HCT116 (cell line): ENCODE measurements at regions not wholly inside any gene's neighbourhood (a gene's known extent, or its start where the extent isn't known, plus 50 kb on each side); places are given as distances from the start of the nearest gene placed in this dataset.

Source experiments
- ATAC-seq: fragments of 200-7000 bp; cut with Tn5 transposase; 2 replicates; pipeline ENCODE4 v1.9.1; 2020; ENCODE audit warnings: mild to moderate bottlenecking, moderate library complexity
- BruUV-seq: library from RNA; stranded (reverse); fragments of 400-500 nt; replicated peaks from 2 replicates; lab custom pipeline; 2021; lab: Mats Ljungman, UMichigan
- CTCF ChIA-PET: fragments of 300-600 bp; sonication (Branson Sonifier 250); formaldehyde crosslinking; loops from one replicate; lab custom pipeline; 2021; ENCODE audit warnings: antibody characterized with exemption; lab: Charles Lee
- POLR2A ChIA-PET: fragments of 300-600, 350-600 bp; sonication (Branson Sonifier 250); formaldehyde crosslinking; loops from one replicate; lab custom pipeline; 2021; ENCODE audit warnings: antibody characterized with exemption; lab: Charles Lee
- RAD21 ChIA-PET, 2 experiments: fragments of 300-600 bp; sonication (Branson Sonifier 250); formaldehyde crosslinking; loops; one replicate each; lab custom pipeline; 2023; ENCODE audit warnings: low total read pairs in 2 of 2; ENCODE audit not compliant: uncharacterized antibody in 2 of 2, unreplicated experiment in 2 of 2, low non-redundant PET in 1 of 2; lab: Charles Lee
- DNase-seq: peaks from one replicate; pipeline ENCODE4 v3.0.0-alpha.2; 2010; ENCODE audit warnings: low read depth, low spot score
- H2AFZ ChIP-seq: fragments of 200-600 bp; shearing (Covaris generic), sonication (generic); 2 replicates; pipeline ENCODE4 v1.6.1; 2017; ENCODE audit warnings: low read depth, mixed run types, mixed read lengths, antibody characterized with exemption, low read length; ENCODE audit not compliant: poor library complexity, severe bottlenecking
- H3K27ac ChIP-seq: 2 replicates; pipeline ENCODE4 v1.5.1; 2012; ENCODE audit warnings: low read depth, low read length
- H3K27me3 ChIP-seq: fragments of 200-600 bp; sonication (generic); 2 replicates; pipeline ENCODE4 v1.6.1; 2016; ENCODE audit warnings: mixed run types, low read length, mixed read lengths; ENCODE audit not compliant: insufficient read depth
- H3K36me3 ChIP-seq, 2 experiments: fragments of 200-500 bp in 1 of 2; fragments of 200-600 bp in 1 of 2; sonication (Bioruptor generic) in 1 of 2; sonication (generic) in 1 of 2; 2 replicates each; pipeline versions ENCODE4 v1.5.1 to v1.6.1; 2014 to 2016; ENCODE audit warnings: low read length in 2 of 2, inconsistent platforms in 1 of 2, mixed read lengths in 1 of 2, mixed run types in 1 of 2; ENCODE audit not compliant: insufficient read depth in 2 of 2, control insufficient read depth in 1 of 2
- H3K4me1 ChIP-seq, 2 experiments: fragments of 200-600 bp in 1 of 2; sonication (generic) in 1 of 2; 2 replicates each; pipeline versions ENCODE4 v1.5.1 to v1.6.1; 2012 to 2017; ENCODE audit warnings: low read length in 2 of 2, inconsistent platforms in 1 of 2, mild to moderate bottlenecking in 1 of 2, mixed read lengths in 1 of 2, mixed run types in 1 of 2, moderate library complexity in 1 of 2; ENCODE audit not compliant: insufficient read depth in 2 of 2, control insufficient read depth in 1 of 2
- H3K4me2 ChIP-seq: fragments of 200-600 bp; sonication (generic); 2 replicates; pipeline ENCODE4 v1.6.1; 2017; ENCODE audit warnings: mixed run types, low read length, mixed read lengths
- H3K4me3 ChIP-seq, 2 experiments: fragments of 200-600 bp in 1 of 2; sonication (generic) in 1 of 2; replicated peaks in 1 of 2; 2 replicates each; pipeline ENCODE4 v1.5.1; 2011 to 2016; ENCODE audit warnings: low read length in 2 of 2, control low read depth in 1 of 2, low read depth in 1 of 2, mild to moderate bottlenecking in 1 of 2, mixed read lengths in 1 of 2, mixed run types in 1 of 2
- H3K79me2 ChIP-seq: fragments of 200-600 bp; sonication (generic); 2 replicates; pipeline ENCODE4 v1.6.1; 2017; ENCODE audit warnings: mild to moderate bottlenecking, mixed run types, low read length, moderate library complexity, mixed read lengths; ENCODE audit not compliant: insufficient read depth
- H3K9ac ChIP-seq: fragments of 200-600 bp; sonication (generic); 2 replicates; pipeline ENCODE4 v1.6.1; 2016; ENCODE audit warnings: low read length, mixed read lengths
- H3K9me2 ChIP-seq: fragments of 200-600 bp; sonication (generic), shearing (Covaris generic); 2 replicates; pipeline ENCODE4 v1.6.1; 2017; ENCODE audit warnings: mixed run types, mild to moderate bottlenecking, moderate library complexity; ENCODE audit not compliant: insufficient read depth
- H3K9me3 ChIP-seq, 2 experiments: fragments of 200-500 bp in 1 of 2; fragments of 200-600 bp in 1 of 2; sonication (Bioruptor generic) in 1 of 2; sonication (generic) in 1 of 2; 2 replicates each; pipeline ENCODE4 v1.6.1; 2014 to 2017; ENCODE audit warnings: low read length in 2 of 2, mixed read lengths in 2 of 2, inconsistent platforms in 1 of 2, low read depth in 1 of 2, mild to moderate bottlenecking in 1 of 2, mixed run types in 1 of 2, moderate library complexity in 1 of 2; ENCODE audit not compliant: control insufficient read depth in 1 of 2, insufficient read depth in 1 of 2
- H4K20me1 ChIP-seq: fragments of 200-600 bp; sonication (generic), shearing (Covaris generic); 2 replicates; pipeline ENCODE4 v1.6.1; 2017; ENCODE audit warnings: mixed run types, mild to moderate bottlenecking, moderate library complexity; ENCODE audit not compliant: insufficient read depth
- EGR1 ChIP-seq: IDR thresholded peaks from 2 replicates; pipeline ENCODE4 v1.6.1; 2012; ENCODE audit warnings: low read depth
- EZH2 ChIP-seq: fragments of 200-600 bp; sonication (generic); IDR thresholded peaks from 2 replicates; pipeline ENCODE4 v1.6.1; 2017; ENCODE audit warnings: antibody characterized with exemption, mixed run types
- FOSL1 ChIP-seq: IDR thresholded peaks from 2 replicates; pipeline ENCODE4 v1.6.1; 2012; ENCODE audit warnings: low read depth
- POLR2AphosphoS5 ChIP-seq: IDR thresholded peaks from 2 replicates; pipeline ENCODE4 v1.6.1; 2011; ENCODE audit warnings: mild to moderate bottlenecking, low read depth, low read length, moderate library complexity
- RAD21 ChIP-seq: IDR thresholded peaks from 2 replicates; pipeline ENCODE4 v1.6.1; 2012; ENCODE audit warnings: low read depth, mild to moderate bottlenecking
- TCF7L2 ChIP-seq: IDR thresholded peaks from 2 replicates; pipeline ENCODE4 v1.7.0; 2011; ENCODE audit warnings: borderline replicate concordance, inconsistent platforms; ENCODE audit not compliant: insufficient read depth, insufficient read length; ENCODE audit errors: extremely low read depth
- YY1 ChIP-seq: IDR thresholded peaks from 2 replicates; pipeline ENCODE4 v1.6.1; 2011; ENCODE audit warnings: low read length, low read depth, moderate library complexity, mild to moderate bottlenecking; ENCODE audit not compliant: insufficient replicate concordance; ENCODE audit errors: extremely low read depth
- ZBTB33 ChIP-seq: IDR thresholded peaks from 2 replicates; pipeline ENCODE4 v1.6.1; 2011; ENCODE audit warnings: mild to moderate bottlenecking, low read length, moderate library complexity; ENCODE audit not compliant: insufficient replicate concordance; ENCODE audit errors: extremely low read depth
- ZFX ChIP-seq: fragments of 450-650 bp; IDR thresholded peaks from 2 replicates; pipeline ENCODE4 v1.6.1; 2017
- ZNF274 ChIP-seq: fragments of 200-500 bp; sonication (Bioruptor generic); IDR thresholded peaks from 2 replicates; pipeline ENCODE4 v1.6.1; 2014; ENCODE audit warnings: mild to moderate bottlenecking, low read depth, low read length, inconsistent platforms
- intact Hi-C: fragments of 100-400 bp; cut with micrococcal nuclease; formaldehyde crosslinking; loops from 2 replicates; pipeline ENCODE4 v1.10.0; 2022

- H3K9ac ChIP-seq, result no peak overlapping the region
- H2AFZ ChIP-seq, result no peak overlapping the region
- H3K9me2 ChIP-seq, result no peaks in the 10 kb centered on the region
- no TSS peak for BruUV-seq
- intact Hi-C loops, result no loop called here
- DNase-seq, result no peak
- H3K9me3 ChIP-seq, result no peaks in the 10 kb centered on the region
- no peak overlapping the region for H3K4me2 ChIP-seq
- H4K20me1 ChIP-seq, result no peaks in the 10 kb centered on the region
- no peak overlapping the region for H3K4me3 ChIP-seq
- TF ChIP-seq FOSL1 (no peak), ZFX (no peak)
- CTCF ChIA-PET, result no interaction called here
- RAD21 ChIA-PET, result no interaction called here
- no peaks in the 10 kb centered on the region for H3K4me1 ChIP-seq
- POLR2A ChIA-PET, result no interaction called here
- H3K27me3 ChIP-seq, result no peaks in the 10 kb centered on the region
- H3K36me3 ChIP-seq, result no peaks in the 10 kb centered on the region
- H3K79me2 ChIP-seq, result no peaks in the 10 kb centered on the region
- ATAC-seq, result no peak
- no peak overlapping the region for H3K27ac ChIP-seq
Measured at GRCh38 chr3:106795553-106795952, 581.7 kb upstream of the CCDC54 start.

GRCh38 chr3:106797461-106797860 lies 579.8 kb upstream of the CCDC54 start:
- BruUV-seq, result no TSS peak
- no peak for DNase-seq
- H3K27ac ChIP-seq, result no peak overlapping the region
- H2AFZ ChIP-seq, result no peak overlapping the region
- CTCF ChIA-PET, result no interaction called here
- no peaks in the 10 kb centered on the region for H3K9me2 ChIP-seq
- intact Hi-C loops, result no loop called here
- TF ChIP-seq YY1, result no peak
- H4K20me1 ChIP-seq, result no peaks in the 10 kb centered on the region
- POLR2A ChIA-PET, result no interaction called here
- no peaks in the 10 kb centered on the region for H3K36me3 ChIP-seq
- H3K9ac ChIP-seq, result no peak overlapping the region
- RAD21 ChIA-PET, result no interaction called here
- H3K27me3 ChIP-seq, result no peaks in the 10 kb centered on the region
- no peaks in the 10 kb centered on the region for H3K4me1 ChIP-seq
- no peaks in the 10 kb centered on the region for H3K79me2 ChIP-seq
- no peak for ATAC-seq
- no peak overlapping the region for H3K4me2 ChIP-seq
- no peaks in the 10 kb centered on the region for H3K9me3 ChIP-seq
- H3K4me3 ChIP-seq, result no peak overlapping the region

GRCh38 chr3:106805625-106806024 lies 571.6 kb upstream of the CCDC54 start:
- intact Hi-C loops, result no loop called here
- Histone ChIP-seq H3K4me3 (no peak overlapping the region), H3K27me3 (no peaks in the 10 kb centered on the region), H2AFZ (no peak overlapping the region), H3K9me3 (no peaks in the 10 kb centered on the region), H3K27ac (no peak overlapping the region), H4K20me1 (no peaks in the 10 kb centered on the region), H3K9ac (no peak overlapping the region), H3K4me1 (no peaks in the 10 kb centered on the region), H3K79me2 (no peaks in the 10 kb centered on the region), H3K9me2 (no peaks in the 10 kb centered on the region), H3K36me3 (no peaks in the 10 kb centered on the region), H3K4me2 (no peak overlapping the region)
- ChIA-PET CTCF (no interaction called here), POLR2A (no interaction called here), RAD21 (no interaction called here)
- no peak for TF ChIP-seq EGR1
- no peak for TF ChIP-seq EZH2
- no peak for TF ChIP-seq ZNF274
- TF ChIP-seq TCF7L2, result no peak
- no peak for TF ChIP-seq RAD21
- TF ChIP-seq ZBTB33, result no peak
- no peak for TF ChIP-seq POLR2AphosphoS5
- DNase-seq (no peak), ATAC-seq (no peak)
- no TSS peak for BruUV-seq
